Testis (tissue), 2 donors: ENCODE measurements at regions not wholly inside any gene's neighbourhood (a gene's known extent, or its start where the extent isn't known, plus 50 kb on each side); places are given as distances from the start of the nearest gene placed in this dataset.

Experiments used
- DNase-seq: peaks from one replicate; pipeline ENCODE4 v3.0.0-alpha.2; 2019
- H3K27ac ChIP-seq, 2 donors: fragments of 200-600 bp; sonication (generic); one replicate each; pipeline ENCODE4 v1.5.1; 2019
- H3K27me3 ChIP-seq: fragments of 200-600 bp; sonication (generic); one replicate; pipeline ENCODE4 v1.5.1; 2019
- H3K36me3 ChIP-seq: fragments of 200-600 bp; sonication (generic); one replicate; pipeline ENCODE4 v1.5.1; 2017; ENCODE audit warnings: low read depth; ENCODE audit errors: missing control alignments
- H3K4me1 ChIP-seq: fragments of 200-600 bp; sonication (generic); one replicate; pipeline ENCODE4 v1.5.1; 2019
- H3K4me3 ChIP-seq, 2 donors: fragments of 200-600 bp; sonication (generic); one replicate each; pipeline ENCODE4 v1.5.1; 2017 to 2019
- H3K9me3 ChIP-seq: fragments of 200-600 bp; sonication (generic); one replicate; pipeline ENCODE4 v1.5.1; 2017
- POLR2A ChIP-seq: fragments of 450-650 bp; IDR thresholded peaks from one replicate; pipeline ENCODE4 v1.6.1; 2017; ENCODE audit warnings: antibody characterized with exemption, mild to moderate bottlenecking, moderate library complexity
- WGBS, 2 donors: methylation state at CpG; one replicate each; pipeline ENCODE4 v1.1.5; 2018; 5-methylcytosine and 5-hydroxymethylcytosine counted together
- intact Hi-C: fragments of 100-400 bp; cut with DNase I; formaldehyde crosslinking; loops from one replicate; pipeline ENCODE4 v1.15.1; 2023; ENCODE audit warnings: low total_unique reads
- TF ChIP-seq, protein P1 (sequence below), 3 experiments: fragments of 450-650 bp in 2 of 3; fragments of 200-600 bp in 1 of 3; sonication (generic) in 1 of 3; IDR thresholded peaks; one replicate each; pipeline ENCODE4 v1.5.1; 2016 to 2019; ENCODE audit warnings: antibody characterized with exemption in 3 of 3, mild to moderate bottlenecking in 2 of 3, moderate library complexity in 1 of 3

DNA sequence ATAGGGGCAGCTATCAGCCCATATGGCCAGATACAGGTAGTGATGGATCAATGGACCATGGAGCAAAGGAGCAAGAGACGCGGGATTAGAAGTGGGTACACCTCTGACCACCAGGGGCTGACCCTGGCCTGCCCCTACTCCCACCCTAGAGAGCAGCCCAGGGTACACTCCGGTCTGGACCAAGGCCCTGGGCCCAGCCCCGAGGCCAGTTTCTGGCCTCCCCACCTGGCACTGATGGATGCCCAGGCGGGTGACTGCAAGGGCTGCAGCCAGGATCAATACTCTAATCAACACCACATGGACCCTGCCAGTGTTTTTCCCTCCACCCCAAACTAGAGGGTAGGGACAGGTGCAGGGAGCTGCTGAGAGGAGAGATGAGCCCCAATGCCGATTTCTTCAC is 74.1 kb upstream of the NECTIN1 start:
- TF ChIP-seq, protein P1, sequence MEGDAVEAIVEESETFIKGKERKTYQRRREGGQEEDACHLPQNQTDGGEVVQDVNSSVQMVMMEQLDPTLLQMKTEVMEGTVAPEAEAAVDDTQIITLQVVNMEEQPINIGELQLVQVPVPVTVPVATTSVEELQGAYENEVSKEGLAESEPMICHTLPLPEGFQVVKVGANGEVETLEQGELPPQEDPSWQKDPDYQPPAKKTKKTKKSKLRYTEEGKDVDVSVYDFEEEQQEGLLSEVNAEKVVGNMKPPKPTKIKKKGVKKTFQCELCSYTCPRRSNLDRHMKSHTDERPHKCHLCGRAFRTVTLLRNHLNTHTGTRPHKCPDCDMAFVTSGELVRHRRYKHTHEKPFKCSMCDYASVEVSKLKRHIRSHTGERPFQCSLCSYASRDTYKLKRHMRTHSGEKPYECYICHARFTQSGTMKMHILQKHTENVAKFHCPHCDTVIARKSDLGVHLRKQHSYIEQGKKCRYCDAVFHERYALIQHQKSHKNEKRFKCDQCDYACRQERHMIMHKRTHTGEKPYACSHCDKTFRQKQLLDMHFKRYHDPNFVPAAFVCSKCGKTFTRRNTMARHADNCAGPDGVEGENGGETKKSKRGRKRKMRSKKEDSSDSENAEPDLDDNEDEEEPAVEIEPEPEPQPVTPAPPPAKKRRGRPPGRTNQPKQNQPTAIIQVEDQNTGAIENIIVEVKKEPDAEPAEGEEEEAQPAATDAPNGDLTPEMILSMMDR (IDR thresholded peaks at IDR 0.05), result no peak
- TF ChIP-seq POLR2A, result no peak
- H3K4me3 ChIP-seq, result no peak overlapping the region
- intact Hi-C loops, result no loop called here
- H3K27ac ChIP-seq, result no peak overlapping the region
- no peaks in the 10 kb centered on the region for H3K27me3 ChIP-seq
- DNase-seq, result no peak
- no peaks in the 10 kb centered on the region for H3K4me1 ChIP-seq
- WGBS, 2 donors, result 79 to 88% methylated on average over 4 to 6 of the region's 6 CpGs
- no peaks in the 10 kb centered on the region for H3K9me3 ChIP-seq
- H3K36me3 ChIP-seq, result no peaks in the 10 kb centered on the region

DNA sequence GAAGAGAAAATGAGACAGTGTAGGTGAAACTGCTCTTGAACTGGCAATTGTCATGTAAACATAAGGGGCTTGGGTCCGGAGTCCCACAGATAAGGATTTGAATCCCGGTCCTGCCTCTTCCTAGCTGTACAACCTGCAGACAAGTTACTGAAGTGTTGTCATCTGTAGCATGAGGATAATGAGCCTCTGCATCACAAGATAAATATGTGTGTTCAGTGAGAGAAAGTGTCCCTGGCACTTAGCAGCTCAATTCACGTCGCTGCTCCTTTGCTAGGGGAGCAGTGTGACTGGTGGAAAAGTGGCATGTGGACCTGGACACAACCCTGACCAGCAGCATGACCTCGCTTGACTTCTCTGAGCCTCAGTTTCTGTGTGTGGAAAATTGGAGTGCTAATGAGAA is 73.7 kb upstream of the NECTIN1 start:
- H3K27me3 ChIP-seq, result no peaks in the 10 kb centered on the region
- intact Hi-C loops, result no loop called here
- H3K9me3 ChIP-seq, result no peaks in the 10 kb centered on the region
- no peaks in the 10 kb centered on the region for H3K36me3 ChIP-seq
- no peak overlapping the region for H3K27ac ChIP-seq
- 93 to 97% methylated on average over 5 of the region's 5 CpGs for WGBS, 2 donors
- H3K4me3 ChIP-seq, result no peak overlapping the region
- no peaks in the 10 kb centered on the region for H3K4me1 ChIP-seq
- no peak for TF ChIP-seq POLR2A
- DNase-seq, result no peak

DNA sequence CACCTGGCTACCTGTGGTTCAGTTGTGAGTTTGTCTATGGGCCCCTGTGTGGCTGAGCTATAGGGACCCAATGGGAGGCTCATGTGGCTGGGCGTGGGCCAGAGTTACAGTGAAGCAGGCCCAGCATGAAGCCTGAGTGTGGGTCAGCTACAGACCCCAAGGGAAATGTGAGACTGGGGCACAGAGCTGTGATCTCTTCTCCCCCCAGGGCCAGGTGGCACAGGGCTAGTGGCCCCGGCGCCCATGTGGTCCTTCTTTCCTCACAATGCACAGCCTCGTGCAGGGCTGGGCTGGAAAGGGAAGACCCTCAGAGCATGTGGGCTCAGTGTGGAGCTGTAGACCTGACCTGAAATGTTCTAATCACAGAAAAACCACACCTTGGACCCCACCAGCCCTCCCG is 71.6 kb upstream of the NECTIN1 start:
- H3K27ac ChIP-seq, result no peak overlapping the region
- H3K36me3 ChIP-seq, result no peaks in the 10 kb centered on the region
- H3K4me3 ChIP-seq, result no peak overlapping the region
- no peak for DNase-seq
- H3K27me3 ChIP-seq, result no peaks in the 10 kb centered on the region
- WGBS, 2 donors, result 80 to 92% methylated on average over 1 to 5 of the region's 5 CpGs
- TF ChIP-seq POLR2A, result no peak
- TF ChIP-seq, protein P1 (IDR thresholded peaks at IDR 0.05), result no peak
- H3K4me1 ChIP-seq, result no peaks in the 10 kb centered on the region
- no peaks in the 10 kb centered on the region for H3K9me3 ChIP-seq
- intact Hi-C loops, result no loop called here

DNA sequence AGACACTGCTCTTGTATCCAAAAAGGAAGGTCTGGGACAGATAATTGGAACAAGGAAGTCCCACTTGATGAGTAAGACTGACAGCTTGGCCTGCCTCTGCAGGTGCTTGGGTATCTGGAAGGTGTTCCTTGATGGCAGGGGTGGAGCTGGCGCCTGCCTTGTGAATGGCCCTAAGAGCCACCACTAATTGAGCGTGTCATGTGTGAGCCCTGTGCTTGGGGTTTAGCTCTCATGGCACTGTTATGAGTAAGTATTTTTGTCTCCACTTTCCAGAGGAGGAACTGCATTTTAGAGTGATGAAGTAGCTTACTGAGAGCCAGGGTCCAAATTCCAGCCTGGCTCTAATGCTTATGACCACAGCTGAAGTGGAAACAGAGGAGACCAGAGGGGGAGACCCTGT is 71.2 kb upstream of the NECTIN1 start:
- no peak for DNase-seq
- Histone ChIP-seq H3K27ac (no peak overlapping the region), H3K9me3 (no peaks in the 10 kb centered on the region), H3K4me1 (no peaks in the 10 kb centered on the region), H3K36me3 (no peaks in the 10 kb centered on the region), H3K27me3 (no peaks in the 10 kb centered on the region), H3K4me3 (no peak overlapping the region)
- intact Hi-C loops, result no loop called here
- TF ChIP-seq, protein P1 (IDR thresholded peaks at IDR 0.05), result no peak
- no peak for TF ChIP-seq POLR2A
- 94 to 96% methylated on average over 2 of the region's 2 CpGs for WGBS, 2 donors

DNA sequence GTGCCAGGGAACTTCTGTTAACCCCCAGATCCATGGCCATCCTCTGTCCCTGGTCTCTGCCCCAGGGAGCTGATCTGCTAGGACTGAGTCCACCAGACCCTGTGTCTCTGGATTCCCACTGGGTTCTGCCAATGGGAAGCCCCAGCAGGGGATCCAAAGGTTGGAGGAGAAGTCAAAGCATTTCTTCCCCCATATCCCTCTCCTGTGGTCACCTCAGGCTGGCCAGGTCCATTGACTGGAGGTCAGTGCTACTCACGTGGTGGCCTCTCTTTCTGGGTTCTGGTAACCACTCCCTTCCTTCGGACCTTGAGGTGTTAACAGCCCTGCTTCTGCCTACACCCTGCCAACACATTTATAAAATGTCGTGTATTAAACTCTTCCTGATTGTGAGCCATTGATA is 69.7 kb upstream of the NECTIN1 start:
- Histone ChIP-seq H3K4me3 (no peak overlapping the region), H3K36me3 (no peaks in the 10 kb centered on the region), H3K9me3 (no peaks in the 10 kb centered on the region), H3K4me1 (no peaks in the 10 kb centered on the region), H3K27me3 (no peaks in the 10 kb centered on the region), H3K27ac (no peak overlapping the region)
- no peak for DNase-seq
- intact Hi-C loops, result no loop called here
- TF ChIP-seq, protein P1 (IDR thresholded peaks at IDR 0.05), result no peak
- no peak for TF ChIP-seq POLR2A
- WGBS, 2 donors, result 89 to 97% methylated on average over 3 of the region's 3 CpGs
